Kidney epithelial cell (primary cell): ENCODE measurements at regions not wholly inside any gene's neighbourhood (a gene's known extent, or its start where the extent isn't known, plus 50 kb on each side); places are given as distances from the start of the nearest gene placed in this dataset.
A peak's percentile ranks its signal among the peaks of the same experiment; 100 is the strongest.

Experiments used
- DNase-seq: peaks from one replicate; pipeline ENCODE4 v3.0.0-alpha.2; 2010; ENCODE audit warnings: low read depth
- H3K27me3 ChIP-seq: 2 replicates; pipeline ENCODE4 v1.6.0; 2011; ENCODE audit warnings: low read length; ENCODE audit not compliant: control insufficient read depth, insufficient read depth
- H3K36me3 ChIP-seq: 2 replicates; pipeline ENCODE4 v1.5.1; 2011; ENCODE audit warnings: low read length; ENCODE audit not compliant: control insufficient read depth, insufficient read depth
- H3K4me3 ChIP-seq: 2 replicates; pipeline ENCODE4 v1.5.1; 2011; ENCODE audit warnings: low read depth, mild to moderate bottlenecking, control low read depth, low read length
- CTCF ChIP-seq: IDR thresholded peaks from 2 replicates; pipeline ENCODE4 v1.5.1; 2011; ENCODE audit warnings: mild to moderate bottlenecking, moderate library complexity, low read length, control low read depth, inconsistent platforms; ENCODE audit not compliant: insufficient read depth, poor library complexity, severe bottlenecking

- Histone ChIP-seq H3K4me3 (no peak overlapping the region), H3K36me3 (no peaks in the 10 kb centered on the region), H3K27me3 (no peaks in the 10 kb centered on the region)
- DNase-seq = no peak
- no peak for TF ChIP-seq CTCF
Observed at GRCh38 chr2:34403512-34403911, 804.4 kb upstream of the FAM98A start.

GRCh38 chr2:34402376-34402775 lies 803.3 kb upstream of the FAM98A start:
- no peak for TF ChIP-seq CTCF
- Histone ChIP-seq H3K4me3 (no peak overlapping the region), H3K36me3 (no peaks in the 10 kb centered on the region), H3K27me3 (no peaks in the 10 kb centered on the region)
- DNase-seq = no peak

- no peak for TF ChIP-seq CTCF
- Histone ChIP-seq H3K4me3 (no peak overlapping the region), H3K27me3 (no peaks in the 10 kb centered on the region), H3K36me3 (no peaks in the 10 kb centered on the region)
- peak; percentile 35 for DNase-seq
Observed at GRCh38 chr2:34401186-34401585, 802.1 kb upstream of the FAM98A start.

- no peak for TF ChIP-seq CTCF
- Histone ChIP-seq H3K36me3 (no peaks in the 10 kb centered on the region), H3K27me3 (no peaks in the 10 kb centered on the region), H3K4me3 (no peak overlapping the region)
- no peak for DNase-seq
Observed at GRCh38 chr2:34388446-34388845, 789.3 kb upstream of the FAM98A start.

- H3K4me3 ChIP-seq = no peak overlapping the region
- H3K27me3 ChIP-seq = no peaks in the 10 kb centered on the region
- no peak for DNase-seq
- TF ChIP-seq CTCF = no peak
- H3K36me3 ChIP-seq = no peaks in the 10 kb centered on the region
Observed at GRCh38 chr2:34387536-34387935, 788.4 kb upstream of the FAM98A start.

GRCh38 chr2:34379586-34379985 lies 780.5 kb upstream of the FAM98A start:
- no peaks in the 10 kb centered on the region for H3K36me3 ChIP-seq
- no peaks in the 10 kb centered on the region for H3K27me3 ChIP-seq
- no peak for TF ChIP-seq CTCF
- no peak overlapping the region for H3K4me3 ChIP-seq
- no peak for DNase-seq
